ENCODE measurements at regions not wholly inside any gene's neighbourhood (a gene's known extent, or its start where the extent isn't known, plus 50 kb on each side); places are given as distances from the start of the nearest gene placed in this dataset.

DNA sequence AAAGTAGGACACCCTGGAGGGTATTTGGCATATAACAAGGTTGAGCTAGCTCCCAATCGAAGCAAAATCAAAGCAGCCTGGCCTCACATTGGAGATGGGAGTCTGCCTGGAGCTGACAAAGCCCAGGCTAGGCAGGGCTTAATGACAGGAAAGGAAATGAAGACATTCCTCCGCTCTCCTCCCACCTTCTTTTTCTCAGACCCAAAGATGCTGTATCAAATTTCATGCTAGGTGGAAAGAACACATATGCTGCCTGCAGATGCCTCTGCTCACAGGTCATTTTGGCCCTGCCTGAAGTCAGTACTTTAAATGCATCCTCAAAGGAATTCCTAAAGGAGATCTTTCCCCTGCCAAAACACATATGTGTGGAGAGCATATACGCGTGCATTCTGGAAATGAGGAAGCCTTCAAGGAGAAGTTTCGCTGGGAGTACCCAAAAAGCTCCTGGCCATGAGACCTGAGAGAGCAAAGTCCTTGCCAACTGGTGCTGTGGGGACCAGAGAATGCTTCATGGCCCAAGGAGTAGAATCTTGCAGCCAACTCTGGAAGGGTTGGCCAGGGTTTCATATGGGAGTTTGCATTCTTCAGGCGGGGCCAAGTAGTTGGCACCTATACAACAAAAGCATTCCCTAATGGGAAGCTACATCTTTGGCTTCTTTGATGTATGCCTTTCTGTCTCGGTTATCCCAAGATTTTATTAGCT is 88.0 kb downstream of the AQP4 start:
- TF ChIP-seq POLR2AphosphoS5 (IDR thresholded peaks at IDR 0.05; ENCODE audit: insufficient read depth in 1 of 2, low read depth in 1 of 2): no peak
- TF ChIP-seq, protein P1, sequence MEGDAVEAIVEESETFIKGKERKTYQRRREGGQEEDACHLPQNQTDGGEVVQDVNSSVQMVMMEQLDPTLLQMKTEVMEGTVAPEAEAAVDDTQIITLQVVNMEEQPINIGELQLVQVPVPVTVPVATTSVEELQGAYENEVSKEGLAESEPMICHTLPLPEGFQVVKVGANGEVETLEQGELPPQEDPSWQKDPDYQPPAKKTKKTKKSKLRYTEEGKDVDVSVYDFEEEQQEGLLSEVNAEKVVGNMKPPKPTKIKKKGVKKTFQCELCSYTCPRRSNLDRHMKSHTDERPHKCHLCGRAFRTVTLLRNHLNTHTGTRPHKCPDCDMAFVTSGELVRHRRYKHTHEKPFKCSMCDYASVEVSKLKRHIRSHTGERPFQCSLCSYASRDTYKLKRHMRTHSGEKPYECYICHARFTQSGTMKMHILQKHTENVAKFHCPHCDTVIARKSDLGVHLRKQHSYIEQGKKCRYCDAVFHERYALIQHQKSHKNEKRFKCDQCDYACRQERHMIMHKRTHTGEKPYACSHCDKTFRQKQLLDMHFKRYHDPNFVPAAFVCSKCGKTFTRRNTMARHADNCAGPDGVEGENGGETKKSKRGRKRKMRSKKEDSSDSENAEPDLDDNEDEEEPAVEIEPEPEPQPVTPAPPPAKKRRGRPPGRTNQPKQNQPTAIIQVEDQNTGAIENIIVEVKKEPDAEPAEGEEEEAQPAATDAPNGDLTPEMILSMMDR (IDR thresholded peaks at IDR 0.05): no peak
